Left hindlimb (tissue), 1 donor: ENCODE measurements at regions not wholly inside any gene's neighbourhood (a gene's known extent, or its start where the extent isn't known, plus 50 kb on each side); places are given as distances from the start of the nearest gene placed in this dataset.
A peak's percentile ranks its signal among the peaks of the same experiment; 100 is the strongest.

ENCODE experiments used
- DNase-seq: peaks from one replicate; pipeline ENCODE4 v3.0.0-alpha.2; 2018

- DNase-seq = no peak
These were observed 308.9 kb downstream of the DHX35 start for GRCh38 chr20:39270837-39271604.

- DNase-seq = no peak
These were observed 307.5 kb downstream of the DHX35 start for GRCh38 chr20:39269493-39270217.

- DNase-seq = peak; percentile 73
These were observed 306.9 kb downstream of the DHX35 start for GRCh38 chr20:39268981-39269461.

- DNase-seq = peak; percentile 76
These were observed 306.4 kb downstream of the DHX35 start for GRCh38 chr20:39268491-39268951.

GRCh38 chr20:39266989-39267388 is 304.8 kb downstream of the DHX35 start:
- no peak for DNase-seq

GRCh38 chr20:39264506-39265172 is 302.5 kb downstream of the DHX35 start:
- peak; percentile 51 for DNase-seq

- no peak for DNase-seq
These were observed 300.9 kb downstream of the DHX35 start for GRCh38 chr20:39263076-39263475.

GRCh38 chr20:39259808-39260207 is 297.7 kb downstream of the DHX35 start:
- DNase-seq = no peak

- DNase-seq = no peak
These were observed 297.1 kb downstream of the DHX35 start for GRCh38 chr20:39259010-39259803.

- DNase-seq = no peak
These were observed 296.1 kb downstream of the DHX35 start for GRCh38 chr20:39258253-39258652.

GRCh38 chr20:39253051-39253755 is 291.1 kb downstream of the DHX35 start:
- DNase-seq = no peak

- DNase-seq = no peak
These were observed 289.9 kb downstream of the DHX35 start for GRCh38 chr20:39252035-39252434.

- no peak for DNase-seq
These were observed 287.7 kb downstream of the DHX35 start for GRCh38 chr20:39249798-39250197.

- no peak for DNase-seq
These were observed 286.8 kb downstream of the DHX35 start for GRCh38 chr20:39248862-39249485.

- no peak for DNase-seq
These were observed 286.2 kb downstream of the DHX35 start for GRCh38 chr20:39248171-39248861.

GRCh38 chr20:39246436-39246835 is 284.3 kb downstream of the DHX35 start:
- no peak for DNase-seq

GRCh38 chr20:39245685-39246311 is 283.7 kb downstream of the DHX35 start:
- no peak for DNase-seq

GRCh38 chr20:39243962-39244361 is 281.8 kb downstream of the DHX35 start:
- no peak for DNase-seq

- DNase-seq = no peak
These were observed 280.5 kb downstream of the DHX35 start for GRCh38 chr20:39242614-39243013.

- no peak for DNase-seq
These were observed 272.5 kb downstream of the DHX35 start for GRCh38 chr20:39234520-39235095.
